ENCODE measurements at regions not wholly inside any gene's neighbourhood (a gene's known extent, or its start where the extent isn't known, plus 50 kb on each side); places are given as distances from the start of the nearest gene placed in this dataset.

DNA sequence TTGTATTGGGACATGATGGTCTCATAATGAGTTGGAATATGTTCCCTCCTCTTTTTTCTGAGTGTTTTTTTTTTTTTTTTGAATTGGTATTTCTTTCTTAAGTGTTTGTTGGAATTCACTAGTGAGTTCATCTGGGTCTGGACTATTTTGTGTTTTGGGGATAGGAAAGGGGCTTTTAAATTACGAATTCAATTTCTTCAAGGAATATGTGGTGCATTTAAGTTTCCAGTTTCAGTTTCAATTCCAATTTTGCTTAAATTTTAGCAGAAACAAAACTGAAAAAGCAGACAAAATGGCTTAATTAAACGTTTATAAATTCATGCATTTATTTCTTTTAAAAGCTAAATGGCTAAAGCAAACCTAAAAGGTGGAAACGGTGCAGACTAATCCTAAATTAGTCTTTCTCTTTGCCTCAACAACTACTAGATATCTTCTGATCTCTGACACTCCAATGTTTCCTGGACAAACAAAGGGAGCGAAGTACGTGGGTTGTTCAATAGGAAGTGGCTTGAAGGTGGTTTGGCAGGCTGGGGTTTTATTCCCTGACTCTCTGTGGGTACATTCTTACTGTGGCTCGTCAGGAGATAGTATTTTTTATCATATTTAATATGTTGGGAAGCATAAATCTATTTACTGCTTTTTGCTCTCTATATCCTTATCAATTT is 50.0 kb upstream of the CORO2B start:
- DNase-seq = peak; percentile 5 to 14

Data from Kasumi-1 (cell line).